Activated B cell treated with CpG ODN at 0.5 μM for 24 hours (primary cell): ENCODE measurements at regions not wholly inside any gene's neighbourhood (a gene's known extent, or its start where the extent isn't known, plus 50 kb on each side); places are given as distances from the start of the nearest gene placed in this dataset.

ENCODE experiments used
- ATAC-seq: fragments of 200-7000 bp; cut with Tn5 transposase; one replicate; pipeline ENCODE4 v1.10.0; 2021; ENCODE audit warnings: low read depth, mild to moderate bottlenecking, moderate library complexity
- CTCF ChIA-PET: fragments of 350-600 bp; sonication (Branson Sonifier 250); formaldehyde crosslinking; loops from one replicate; lab custom pipeline; 2021; ENCODE audit warnings: antibody characterized with exemption; lab: Charles Lee
- POLR2A ChIA-PET: fragments of 350-600 bp; sonication (Branson Sonifier 250); formaldehyde crosslinking; loops from one replicate; lab custom pipeline; 2021; ENCODE audit warnings: antibody characterized with exemption; lab: Charles Lee
- DNase-seq: peaks from one replicate; pipeline ENCODE4 v3.0.0; 2022
- H3K27ac Mint-ChIP-seq: one replicate; pipeline ENCODE4 v1.8.0; 2020; ENCODE audit warnings: mixed read lengths
- H3K27me3 Mint-ChIP-seq: one replicate; pipeline ENCODE4 v1.8.0; 2021; ENCODE audit warnings: mixed read lengths
- H3K36me3 Mint-ChIP-seq: one replicate; pipeline ENCODE4 v1.8.0; 2021; ENCODE audit warnings: low read depth, mixed read lengths
- H3K4me1 Mint-ChIP-seq: one replicate; pipeline ENCODE4 v1.8.0; 2021; ENCODE audit warnings: mixed read lengths
- H3K4me3 Mint-ChIP-seq: one replicate; pipeline ENCODE4 v1.8.0; 2020; ENCODE audit warnings: mild to moderate bottlenecking, mixed read lengths
- H3K9me3 Mint-ChIP-seq: one replicate; pipeline ENCODE4 v1.8.0; 2020; ENCODE audit warnings: mixed read lengths
- intact Hi-C: fragments of 100-400 bp; cut with micrococcal nuclease; formaldehyde crosslinking; loops from one replicate; pipeline ENCODE4 v1.15.1; 2024
- TF ChIP-seq, protein P1 (sequence below): fragments of 200-600 bp; IDR thresholded peaks from one replicate; pipeline ENCODE4 v1.8.0; 2022; ENCODE audit warnings: antibody characterized with exemption, mild to moderate bottlenecking

GRCh38 chr2:121993682-121994081 lies 238.2 kb downstream of the TSN start:
- H3K36me3 Mint-ChIP-seq = no peaks in the 10 kb centered on the region
- TF ChIP-seq, protein P1, sequence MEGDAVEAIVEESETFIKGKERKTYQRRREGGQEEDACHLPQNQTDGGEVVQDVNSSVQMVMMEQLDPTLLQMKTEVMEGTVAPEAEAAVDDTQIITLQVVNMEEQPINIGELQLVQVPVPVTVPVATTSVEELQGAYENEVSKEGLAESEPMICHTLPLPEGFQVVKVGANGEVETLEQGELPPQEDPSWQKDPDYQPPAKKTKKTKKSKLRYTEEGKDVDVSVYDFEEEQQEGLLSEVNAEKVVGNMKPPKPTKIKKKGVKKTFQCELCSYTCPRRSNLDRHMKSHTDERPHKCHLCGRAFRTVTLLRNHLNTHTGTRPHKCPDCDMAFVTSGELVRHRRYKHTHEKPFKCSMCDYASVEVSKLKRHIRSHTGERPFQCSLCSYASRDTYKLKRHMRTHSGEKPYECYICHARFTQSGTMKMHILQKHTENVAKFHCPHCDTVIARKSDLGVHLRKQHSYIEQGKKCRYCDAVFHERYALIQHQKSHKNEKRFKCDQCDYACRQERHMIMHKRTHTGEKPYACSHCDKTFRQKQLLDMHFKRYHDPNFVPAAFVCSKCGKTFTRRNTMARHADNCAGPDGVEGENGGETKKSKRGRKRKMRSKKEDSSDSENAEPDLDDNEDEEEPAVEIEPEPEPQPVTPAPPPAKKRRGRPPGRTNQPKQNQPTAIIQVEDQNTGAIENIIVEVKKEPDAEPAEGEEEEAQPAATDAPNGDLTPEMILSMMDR = no peak
- H3K27ac Mint-ChIP-seq = no peak overlapping the region
- no peak overlapping the region for H3K4me3 Mint-ChIP-seq
- ChIA-PET CTCF (no interaction called here), POLR2A (no interaction called here)
- H3K27me3 Mint-ChIP-seq = peaks cover 2% of the 10 kb centered on the region
- no peaks in the 10 kb centered on the region for H3K4me1 Mint-ChIP-seq
- intact Hi-C loops = no loop called here
- no peak for ATAC-seq
- DNase-seq = no peak
- H3K9me3 Mint-ChIP-seq = no peaks in the 10 kb centered on the region

DNA sequence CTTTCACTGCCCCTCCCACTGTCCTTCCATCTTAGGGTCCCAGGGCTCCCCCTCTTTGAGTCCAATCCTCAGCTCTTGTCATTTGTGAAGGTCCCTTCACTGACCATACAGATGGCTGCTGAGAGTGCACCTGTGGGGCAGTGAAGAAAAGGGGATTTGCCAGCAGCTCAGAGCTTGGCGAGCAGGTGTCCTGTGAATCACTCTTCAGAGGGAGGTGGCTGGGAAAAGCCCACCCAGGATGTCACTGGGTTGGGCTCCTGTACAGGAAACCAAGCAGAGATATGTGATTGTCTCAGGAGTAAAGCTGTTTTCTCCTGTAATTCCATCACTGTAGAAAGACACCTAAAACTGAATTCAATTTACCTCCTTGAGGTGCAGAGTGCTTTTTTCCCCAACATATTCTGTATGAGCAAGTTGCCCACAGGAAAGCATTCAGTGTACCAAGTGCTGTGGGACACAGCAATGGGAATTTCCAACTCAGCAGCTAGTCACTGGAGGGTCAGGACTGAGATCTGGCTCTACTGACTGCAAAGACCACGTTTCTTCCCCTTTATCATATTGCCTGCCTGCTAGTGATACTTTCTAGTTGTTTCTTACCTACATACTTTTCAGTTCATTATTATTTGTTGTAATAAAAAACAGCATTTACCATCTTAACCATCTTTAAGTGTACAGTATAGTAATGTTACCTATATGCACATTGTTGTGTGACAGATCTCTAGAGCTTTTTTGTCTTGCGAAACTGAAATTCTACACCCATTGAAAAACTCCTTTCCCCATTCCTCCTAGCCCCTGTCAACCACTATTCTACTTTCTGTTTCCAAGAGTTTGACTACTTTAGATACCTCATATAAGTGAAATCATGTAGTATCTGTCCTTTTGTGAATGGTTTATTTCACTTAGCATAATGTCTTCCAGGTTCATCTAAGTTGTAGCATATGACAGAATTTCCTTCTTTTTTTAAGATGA lies 239.1 kb downstream of the TSN start:
- ChIA-PET POLR2A (no interaction called here), CTCF (no interaction called here)
- H3K4me3 Mint-ChIP-seq = no peak overlapping the region
- TF ChIP-seq, protein P1 = no peak
- no peak for ATAC-seq
- H3K27me3 Mint-ChIP-seq = peaks cover 2% of the 10 kb centered on the region
- no peak for DNase-seq
- H3K4me1 Mint-ChIP-seq = no peaks in the 10 kb centered on the region
- no peaks in the 10 kb centered on the region for H3K36me3 Mint-ChIP-seq
- intact Hi-C loops = no loop called here
- no peaks in the 10 kb centered on the region for H3K9me3 Mint-ChIP-seq
- H3K27ac Mint-ChIP-seq = no peak overlapping the region

DNA sequence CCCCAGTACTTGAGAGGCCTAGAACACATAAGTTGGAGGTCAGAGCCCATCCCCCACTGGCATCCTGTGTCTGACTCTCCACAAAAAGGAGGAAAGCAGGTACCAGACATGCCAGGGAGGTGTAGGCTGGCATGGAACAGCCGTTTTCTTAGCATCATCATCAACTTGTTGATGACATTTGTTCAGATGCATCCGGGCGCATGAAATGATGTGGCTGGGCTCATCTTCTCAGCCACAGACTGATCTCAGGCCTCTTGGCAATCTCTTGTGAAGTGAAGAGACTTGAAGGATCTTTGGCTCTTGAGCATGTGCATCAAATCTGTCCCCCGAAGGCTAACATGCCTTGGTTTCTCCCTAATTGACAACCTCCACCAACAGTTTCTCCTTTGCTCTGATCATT lies 243.3 kb downstream of the TSN start:
- ATAC-seq = no peak
- POLR2A ChIA-PET = no interaction called here
- CTCF ChIA-PET = no interaction called here

GRCh38 chr2:121999264-121999663 lies 243.8 kb downstream of the TSN start:
- ATAC-seq = no peak
- Mint-ChIP-seq H3K27ac (no peak overlapping the region), H3K27me3 (peaks cover 4% of the 10 kb centered on the region), H3K36me3 (no peaks in the 10 kb centered on the region), H3K4me3 (no peak overlapping the region), H3K9me3 (no peaks in the 10 kb centered on the region), H3K4me1 (no peaks in the 10 kb centered on the region)
- no peak for DNase-seq
- intact Hi-C loops = no loop called here
- POLR2A ChIA-PET = no interaction called here
- TF ChIP-seq, protein P1 = no peak
- CTCF ChIA-PET = no interaction called here

More for the DNA sequence above, 243.3 kb downstream of the TSN start:
- H3K27ac Mint-ChIP-seq = no peak overlapping the region
- H3K27me3 Mint-ChIP-seq = peaks cover 4% of the 10 kb centered on the region
- DNase-seq = no peak
- H3K36me3 Mint-ChIP-seq = no peaks in the 10 kb centered on the region
- no peaks in the 10 kb centered on the region for H3K4me1 Mint-ChIP-seq
- TF ChIP-seq, protein P1 = no peak
- H3K9me3 Mint-ChIP-seq = no peaks in the 10 kb centered on the region
- intact Hi-C loops = no loop called here
- H3K4me3 Mint-ChIP-seq = no peak overlapping the region

DNA sequence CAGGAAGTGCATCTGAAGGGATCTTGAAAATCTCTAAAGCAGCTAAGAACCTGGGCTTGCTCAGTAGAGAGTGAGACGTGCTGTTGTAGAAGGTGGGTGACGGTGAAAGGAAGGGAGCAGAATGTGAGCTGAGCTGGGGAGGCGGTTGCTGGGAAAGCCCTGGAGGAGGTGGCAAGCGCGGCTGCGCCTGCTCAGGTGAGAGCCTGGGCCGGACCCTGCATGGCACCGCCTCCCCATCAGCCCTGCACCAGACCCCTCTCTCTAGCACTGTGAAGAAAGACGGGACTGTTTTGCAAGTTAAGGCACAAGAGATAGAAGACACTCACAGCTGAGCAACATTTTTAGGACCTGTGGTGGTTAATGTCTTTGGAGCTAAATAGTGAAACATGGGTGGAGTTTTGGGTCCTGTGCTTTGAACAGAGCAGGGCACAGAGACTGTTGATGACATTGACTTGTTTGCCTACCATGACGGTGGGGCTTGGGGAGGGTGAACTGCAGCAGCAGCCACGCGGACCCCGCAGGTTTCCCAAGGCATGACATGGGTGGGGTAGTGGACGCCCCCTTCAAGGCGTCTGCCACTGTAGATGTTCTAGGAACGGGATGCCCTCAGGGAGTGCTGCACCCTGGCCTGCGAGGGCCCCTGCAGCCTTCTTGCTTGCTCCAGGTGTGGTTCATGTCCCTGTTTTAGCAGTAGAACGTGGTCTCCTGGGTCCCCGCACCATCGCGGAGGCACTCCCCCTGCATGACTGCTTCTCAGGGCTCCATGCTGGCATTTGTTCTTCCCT lies 245.3 kb downstream of the TSN start:
- intact Hi-C loops = no loop called here

More for the DNA sequence above, 245.3 kb downstream of the TSN start:
- no peak for DNase-seq
- Mint-ChIP-seq H3K9me3 (no peaks in the 10 kb centered on the region), H3K4me3 (no peak overlapping the region), H3K27ac (no peak overlapping the region), H3K27me3 (peaks cover 4% of the 10 kb centered on the region), H3K36me3 (no peaks in the 10 kb centered on the region), H3K4me1 (no peaks in the 10 kb centered on the region)
- ChIA-PET CTCF (no interaction called here), POLR2A (no interaction called here)
- no peak for ATAC-seq
- TF ChIP-seq, protein P1 = no peak
